AG09319 (cell line): ENCODE measurements at regions not wholly inside any gene's neighbourhood (a gene's known extent, or its start where the extent isn't known, plus 50 kb on each side); places are given as distances from the start of the nearest gene placed in this dataset.
A peak's percentile ranks its signal among the peaks of the same experiment; 100 is the strongest.
"Not testable (repeated sequence)": the region's sequence is repeated elsewhere in the genome, so short reads cannot be mapped to it uniquely, and the experiment has no call there.

Experiments used
- DNase-seq: peaks from one replicate; pipeline ENCODE4 v3.0.0-alpha.2; 2010; ENCODE audit warnings: low read depth; ENCODE audit errors: extremely low read depth
- CTCF ChIP-seq: IDR thresholded peaks from 2 replicates; pipeline ENCODE4 v1.5.1; 2011; ENCODE audit warnings: low read depth, mild to moderate bottlenecking, inconsistent platforms, low read length, moderate library complexity

GRCh38 chr3:34668915-34669314, 870.5 kb downstream of the PDCD6IP start:
- TF ChIP-seq CTCF = no peak
- DNase-seq = no peak

GRCh38 chr3:34669490-34669889, 871.1 kb downstream of the PDCD6IP start:
- TF ChIP-seq CTCF = no peak
- no peak for DNase-seq

GRCh38 chr3:34675383-34676120, 877.1 kb downstream of the PDCD6IP start:
- TF ChIP-seq CTCF = no peak
- DNase-seq = no peak

- no peak for DNase-seq
- no peak for TF ChIP-seq CTCF
Observed at GRCh38 chr3:34676436-34676835, 878.0 kb downstream of the PDCD6IP start.

GRCh38 chr3:34678575-34678974, 880.1 kb downstream of the PDCD6IP start:
- no peak for TF ChIP-seq CTCF
- no peak for DNase-seq

- not testable (repeated sequence) for DNase-seq
Observed at GRCh38 chr3:34679055-34679454, 880.6 kb downstream of the PDCD6IP start.

- TF ChIP-seq CTCF = peak; percentile 52
- peak; percentile 1 for DNase-seq
Observed at GRCh38 chr3:34683851-34684250, 885.4 kb downstream of the PDCD6IP start.

GRCh38 chr3:34686541-34686940, 888.1 kb downstream of the PDCD6IP start:
- DNase-seq = no peak
- no peak for TF ChIP-seq CTCF
